Stomach (tissue), 8 donors: ENCODE measurements at regions not wholly inside any gene's neighbourhood (a gene's known extent, or its start where the extent isn't known, plus 50 kb on each side); places are given as distances from the start of the nearest gene placed in this dataset.
A peak's percentile ranks its signal among the peaks of the same experiment; 100 is the strongest.

Experiments
- DNase-seq, 2 donors: peaks; one replicate each; pipeline versions ENCODE4 v3.0.0 to v3.0.0-alpha.2; 2013 to 2019
- H3K27ac ChIP-seq, 5 donors: fragments of 200-600 bp in 4 of 5; sonication (generic) in 4 of 5; one replicate each; pipeline ENCODE4 v1.5.1; 2013 to 2019; ENCODE audit warnings: mild to moderate bottlenecking in 1 of 5, moderate library complexity in 1 of 5
- H3K27me3 ChIP-seq, 3 donors: fragments of 200-600 bp; sonication (generic); one replicate each; pipeline ENCODE4 v1.5.1; 2017 to 2019; ENCODE audit warnings: mixed run types in 1 of 3
- H3K36me3 ChIP-seq, 4 donors: fragments of 200-600 bp; sonication (generic); 1 replicate in 3 of 4; 2 replicates in 1 of 4; pipeline ENCODE4 v1.5.1; 2016 to 2019
- H3K4me1 ChIP-seq, 4 donors: fragments of 200-600 bp; sonication (generic); one replicate each; pipeline ENCODE4 v1.5.1; 2016 to 2019
- H3K4me3 ChIP-seq, 4 donors: fragments of 200-600 bp; sonication (generic) in 3 of 4; one replicate each; pipeline ENCODE4 v1.5.1; 2016 to 2019; ENCODE audit warnings: mild to moderate bottlenecking in 1 of 4
- H3K9me3 ChIP-seq, 4 donors: fragments of 200-600 bp; sonication (generic); one replicate each; pipeline ENCODE4 v1.5.1; 2016 to 2019
- CTCF ChIP-seq, 7 experiments: fragments of 450-650 bp in 4 of 7; fragments of 200-600 bp in 3 of 7; sonication (generic) in 3 of 7; IDR thresholded peaks; one replicate each; pipeline ENCODE4 v1.5.1; 2016 to 2019; ENCODE audit warnings: antibody characterized with exemption in 7 of 7, control low read depth in 2 of 7, mild to moderate bottlenecking in 1 of 7
- EP300 ChIP-seq: sonication (generic); formaldehyde crosslinking; IDR thresholded peaks from one replicate; pipeline ENCODE4 v1.6.1; 2017; ENCODE audit warnings: antibody characterized with exemption
- POLR2A ChIP-seq, 4 donors: fragments of 450-650 bp; IDR thresholded peaks; one replicate each; pipeline ENCODE4 v1.6.1; 2016; ENCODE audit warnings: antibody characterized with exemption in 4 of 4, control low read depth in 2 of 4, mild to moderate bottlenecking in 1 of 4, moderate library complexity in 1 of 4
- POLR2AphosphoS5 ChIP-seq, 3 donors: sonication (generic); formaldehyde crosslinking; IDR thresholded peaks; one replicate each; pipeline ENCODE4 v1.6.1; 2016; ENCODE audit warnings: antibody characterized with exemption in 3 of 3
- WGBS, 5 donors: extraction: QIAGEN DNeasy Blood & Tissue Kit in 3 of 5; methylation state at CpG; one replicate each; pipeline versions ENCODE4 v1.1.5 to v1.1.7; 2013 to 2018; 5-methylcytosine and 5-hydroxymethylcytosine counted together
- intact Hi-C: fragments of 100-400 bp; cut with DNase I; formaldehyde crosslinking; loops from one replicate; pipeline ENCODE4 v1.15.1; 2023; ENCODE audit warnings: low total_unique reads
- donor health status: healthy with polysubstance abuse.
- donor health status: Bipolar disorder and iron deficiency.
- donor health status: healthy.

- Histone ChIP-seq H3K36me3 (no peaks in the 10 kb centered on the region), H3K9me3 (peaks cover 0 to 15% (median 11%) of the 10 kb centered on the region in 4 donors), H3K4me3 (no peak overlapping the region), H3K27ac (no peak overlapping the region), H3K27me3 (peaks cover 0 to 10% (median 4%) of the 10 kb centered on the region in 3 donors), H3K4me1 (no peaks in the 10 kb centered on the region)
- WGBS, 5 donors = 51 to 65% (median 59%) methylated on average over 8 of the region's 8 CpGs
- TF ChIP-seq EP300 = no peak
- no peak for TF ChIP-seq POLR2AphosphoS5 (IDR thresholded peaks at IDR 0.05)
- TF ChIP-seq CTCF (IDR thresholded peaks at IDR 0.05) = peak in 2 of 7 experiments; percentile 7 to 8
- TF ChIP-seq POLR2A (IDR thresholded peaks at IDR 0.05) = no peak
- intact Hi-C loops = no loop called here
- no peak for DNase-seq
These were observed 63.6 kb upstream of the PWP1 start for GRCh38 chr12:107622001-107622400.

GRCh38 chr12:107624493-107624892 lies 61.1 kb upstream of the PWP1 start:
- intact Hi-C loops = no loop called here
- TF ChIP-seq POLR2AphosphoS5 (IDR thresholded peaks at IDR 0.05) = no peak
- peaks cover 0 to 15% (median 11%) of the 10 kb centered on the region in 4 donors for H3K9me3 ChIP-seq
- H3K27me3 ChIP-seq = peaks cover 0 to 7% (median 4%) of the 10 kb centered on the region in 3 donors
- H3K4me3 ChIP-seq = no peak overlapping the region
- WGBS, 5 donors = 95 to 99% (median 96%) methylated on average over 4 of the region's 4 CpGs
- no peak for DNase-seq
- no peak overlapping the region for H3K27ac ChIP-seq
- H3K36me3 ChIP-seq = no peaks in the 10 kb centered on the region
- H3K4me1 ChIP-seq = no peaks in the 10 kb centered on the region

GRCh38 chr12:107631715-107632114 lies 53.9 kb upstream of the PWP1 start:
- TF ChIP-seq EP300 (no peak), CTCF (IDR thresholded peaks at IDR 0.05) (no peak), POLR2A (IDR thresholded peaks at IDR 0.05) (no peak)
- Histone ChIP-seq H3K36me3 (no peaks in the 10 kb centered on the region), H3K9me3 (peaks cover 0 to 10% (median 4%) of the 10 kb centered on the region in 4 donors)

GRCh38 chr12:107632246-107632645 lies 53.4 kb upstream of the PWP1 start:
- intact Hi-C loops = no loop called here
- DNase-seq = no peak
- no peak overlapping the region for H3K4me3 ChIP-seq
- H3K36me3 ChIP-seq = no peaks in the 10 kb centered on the region
- no peak for TF ChIP-seq POLR2AphosphoS5 (IDR thresholded peaks at IDR 0.05)
- no peak for TF ChIP-seq POLR2A (IDR thresholded peaks at IDR 0.05)
- TF ChIP-seq CTCF (IDR thresholded peaks at IDR 0.05) = no peak
- TF ChIP-seq EP300 = no peak
- H3K27me3 ChIP-seq = no peaks in the 10 kb centered on the region
- H3K27ac ChIP-seq = no peak overlapping the region
- H3K4me1 ChIP-seq = no peaks in the 10 kb centered on the region
- H3K9me3 ChIP-seq = peaks cover 0 to 10% (median 4%) of the 10 kb centered on the region in 4 donors
- 50 to 67% (median 54%) methylated on average over 5 of the region's 5 CpGs for WGBS, 5 donors

More at GRCh38 chr12:107631715-107632114, 53.9 kb upstream of the PWP1 start:
- peak in 1 of 2 donors; percentile 25 for DNase-seq
- no peaks in the 10 kb centered on the region for H3K4me1 ChIP-seq
- H3K27me3 ChIP-seq = no peaks in the 10 kb centered on the region
- H3K4me3 ChIP-seq = no peak overlapping the region
- no peak overlapping the region for H3K27ac ChIP-seq
- 14 to 52% (median 36%) methylated on average over 3 of the region's 3 CpGs for WGBS, 5 donors
- intact Hi-C loops = no loop called here

GRCh38 chr12:107634530-107634929 lies 51.1 kb upstream of the PWP1 start:
- no peak for TF ChIP-seq CTCF (IDR thresholded peaks at IDR 0.05)
- no peak for TF ChIP-seq POLR2A (IDR thresholded peaks at IDR 0.05)
- TF ChIP-seq POLR2AphosphoS5 (IDR thresholded peaks at IDR 0.05) = no peak
- no peak for TF ChIP-seq EP300
- Histone ChIP-seq H3K4me3 (no peak overlapping the region), H3K27me3 (peaks cover 0 to 15% (median 0%) of the 10 kb centered on the region in 3 donors), H3K36me3 (no peaks in the 10 kb centered on the region), H3K4me1 (no peaks in the 10 kb centered on the region), H3K27ac (no peak overlapping the region), H3K9me3 (peaks cover 0 to 10% (median 4%) of the 10 kb centered on the region in 4 donors)
- no peak for DNase-seq
- intact Hi-C loops = no loop called here
- WGBS, 5 donors = 38 to 57% (median 41%) methylated on average over 10 of the region's 10 CpGs
